Mesendoderm (in vitro differentiated cells): ENCODE measurements at regions not wholly inside any gene's neighbourhood (a gene's known extent, or its start where the extent isn't known, plus 50 kb on each side); places are given as distances from the start of the nearest gene placed in this dataset.

Experiments
- DNase-seq: peaks from one replicate; pipeline ENCODE4 v3.0.0; 2013
- H2AK5ac ChIP-seq: 2 replicates; pipeline ENCODE4 v1.6.1; 2013; ENCODE audit warnings: low read length, inconsistent platforms
- H2BK120ac ChIP-seq: 2 replicates; pipeline ENCODE4 v1.6.1; 2013; ENCODE audit warnings: low read depth, mild to moderate bottlenecking, low read length, moderate library complexity, mixed read lengths
- H2BK15ac ChIP-seq: replicated peaks from 2 replicates; pipeline ENCODE4 v1.6.1; 2013; ENCODE audit warnings: low read depth, mild to moderate bottlenecking, moderate library complexity
- H2BK5ac ChIP-seq: 2 replicates; pipeline ENCODE4 v1.6.1; 2013; ENCODE audit warnings: low read length, inconsistent platforms
- H3K18ac ChIP-seq: 2 replicates; pipeline ENCODE4 v1.6.1; 2013; ENCODE audit warnings: mild to moderate bottlenecking, low read length, mixed read lengths
- H3K23ac ChIP-seq: one replicate; pipeline ENCODE4 v1.6.1; 2013; ENCODE audit warnings: low read length
- H3K27ac ChIP-seq: 2 replicates; pipeline ENCODE4 v1.5.1; 2013; ENCODE audit warnings: low read depth, mild to moderate bottlenecking, inconsistent platforms, low read length, moderate library complexity
- H3K27me3 ChIP-seq: 2 replicates; pipeline ENCODE4 v1.6.1; 2013; ENCODE audit warnings: low read length, control low read depth, mild to moderate bottlenecking, inconsistent platforms; ENCODE audit not compliant: insufficient read depth, poor library complexity
- H3K36me3 ChIP-seq: 2 replicates; pipeline ENCODE4 v1.6.1; 2013; ENCODE audit warnings: low read length, inconsistent platforms; ENCODE audit not compliant: control insufficient read depth, insufficient read depth
- H3K4ac ChIP-seq: one replicate; pipeline ENCODE4 v1.6.1; 2013; ENCODE audit warnings: low read depth, mild to moderate bottlenecking, low read length, moderate library complexity
- H3K4me1 ChIP-seq: 2 replicates; pipeline ENCODE4 v1.6.1; 2013; ENCODE audit warnings: low read depth, low read length, inconsistent platforms; ENCODE audit not compliant: control insufficient read depth
- H3K4me2 ChIP-seq: 2 replicates; pipeline ENCODE4 v1.6.1; 2013; ENCODE audit warnings: low read length
- H3K4me3 ChIP-seq: 2 replicates; pipeline ENCODE4 v1.5.1; 2013; ENCODE audit warnings: mild to moderate bottlenecking, low read length
- H3K56ac ChIP-seq: one replicate; pipeline ENCODE4 v1.6.1; 2013; ENCODE audit warnings: low read length
- H3K79me1 ChIP-seq: 2 replicates; pipeline ENCODE4 v1.6.1; 2013; ENCODE audit warnings: low read length, inconsistent platforms
- H3K79me2 ChIP-seq: 2 replicates; pipeline ENCODE4 v1.6.1; 2013; ENCODE audit warnings: mild to moderate bottlenecking, low read length; ENCODE audit not compliant: control insufficient read depth, insufficient read depth
- H3K9ac ChIP-seq: 2 replicates; pipeline ENCODE4 v1.6.1; 2013; ENCODE audit warnings: low read length, inconsistent platforms
- H4K5ac ChIP-seq: one replicate; pipeline ENCODE4 v1.6.1; 2013; ENCODE audit warnings: low read length
- H4K8ac ChIP-seq: one replicate; pipeline ENCODE4 v1.6.1; 2013; ENCODE audit warnings: low read depth, mild to moderate bottlenecking, control low read depth, low read length, moderate library complexity
- WGBS: extraction: QIAGEN DNeasy Blood & Tissue Kit; methylation state at CpG from one replicate; pipeline ENCODE4 v1.1.7; 2013; ENCODE audit warnings: low lambda C conversion rate, missing lambda C conversion rate; ENCODE audit not compliant: insufficient coverage; ENCODE audit errors: extremely low coverage; 5-methylcytosine and 5-hydroxymethylcytosine counted together

DNA sequence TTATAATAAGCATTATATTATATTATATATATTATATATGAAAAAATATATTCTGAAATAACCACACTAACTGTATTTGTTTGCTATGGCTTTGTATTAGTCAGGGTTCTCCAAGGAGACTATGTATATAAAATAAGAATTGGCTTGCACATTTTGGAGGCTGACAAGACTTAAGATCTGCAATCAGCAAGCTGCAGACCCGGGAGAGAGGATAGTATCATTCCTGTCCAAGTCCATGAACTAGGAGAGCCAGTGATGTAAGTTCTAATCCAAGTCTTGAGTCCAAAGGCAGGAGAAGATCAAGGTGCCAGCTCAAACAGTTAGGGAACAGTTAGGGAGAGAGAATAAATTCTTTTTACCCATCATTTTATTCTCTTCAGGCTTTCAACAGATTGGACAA, 639.5 kb downstream of the PLPP3 start:
- no peak for DNase-seq
- Histone ChIP-seq H3K4me2 (no peak overlapping the region), H4K8ac (no peak overlapping the region), H3K27ac (no peak overlapping the region), H3K4me3 (no peak overlapping the region), H3K79me2 (no peaks in the 10 kb centered on the region), H3K36me3 (no peaks in the 10 kb centered on the region), H3K4ac (no peak overlapping the region), H4K5ac (no peak overlapping the region), H3K9ac (no peak overlapping the region), H3K23ac (no peak overlapping the region), H3K27me3 (no peaks in the 10 kb centered on the region), H3K18ac (no peak overlapping the region), H3K4me1 (no peaks in the 10 kb centered on the region), H2BK120ac (no peak overlapping the region), H3K56ac (no peak overlapping the region), H3K79me1 (no peaks in the 10 kb centered on the region), H2BK5ac (no peak overlapping the region), H2BK15ac (no peak overlapping the region), H2AK5ac (no peak overlapping the region)
- WGBS: no CpG with 5 or more reads among the region's 1 CpG

GRCh38 chr1:55938861-55939260, 640.5 kb downstream of the PLPP3 start:
- WGBS: no CpG with 5 or more reads among the region's 6 CpGs
- no peak overlapping the region for H3K4me2 ChIP-seq

DNA sequence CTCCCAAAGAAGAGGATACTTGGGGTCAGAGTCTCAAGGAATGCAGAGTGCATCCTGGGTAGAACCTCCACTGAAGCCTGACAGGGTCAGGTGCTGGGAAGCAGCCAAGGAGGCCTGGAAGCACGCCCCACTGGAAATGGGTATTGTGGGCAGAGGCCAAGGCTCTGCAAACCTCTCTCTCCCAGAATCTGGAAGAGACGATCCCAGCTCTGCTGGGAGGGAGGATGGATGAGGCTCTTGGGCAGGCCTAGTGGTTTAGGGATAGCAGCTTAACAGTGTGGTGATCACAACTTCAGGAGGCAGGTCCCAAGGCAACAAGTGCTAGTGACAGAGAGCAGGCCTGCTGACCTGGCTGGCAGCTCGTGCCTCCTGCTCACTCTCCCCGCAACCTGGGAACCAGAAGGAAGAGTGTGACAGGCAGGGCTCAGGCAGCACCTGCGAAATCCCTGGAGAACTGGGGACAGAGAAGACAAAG, 641.0 kb downstream of the PLPP3 start:
- Histone ChIP-seq H3K27me3 (no peaks in the 10 kb centered on the region), H3K79me1 (no peaks in the 10 kb centered on the region), H2BK120ac (no peak overlapping the region), H3K23ac (no peak overlapping the region), H4K8ac (no peak overlapping the region), H3K18ac (no peak overlapping the region), H3K4me1 (no peaks in the 10 kb centered on the region), H3K4ac (no peak overlapping the region), H3K79me2 (no peaks in the 10 kb centered on the region), H3K36me3 (no peaks in the 10 kb centered on the region), H3K56ac (no peak overlapping the region), H2BK15ac (no peak overlapping the region), H3K4me3 (no peak overlapping the region), H3K27ac (no peak overlapping the region), H2BK5ac (no peak overlapping the region), H3K4me2 (no peak overlapping the region), H3K9ac (no peak overlapping the region), H2AK5ac (no peak overlapping the region), H4K5ac (no peak overlapping the region)
- no peak for DNase-seq
- no CpG with 5 or more reads among the region's 5 CpGs for WGBS

More at GRCh38 chr1:55938861-55939260, 640.5 kb downstream of the PLPP3 start:
- Histone ChIP-seq H3K27me3 (no peaks in the 10 kb centered on the region), H3K4ac (no peak overlapping the region), H2BK15ac (no peak overlapping the region), H3K27ac (no peak overlapping the region), H2BK120ac (no peak overlapping the region), H3K36me3 (no peaks in the 10 kb centered on the region), H3K56ac (no peak overlapping the region), H2BK5ac (no peak overlapping the region), H3K4me1 (no peaks in the 10 kb centered on the region), H4K5ac (no peak overlapping the region), H3K9ac (no peak overlapping the region), H3K4me3 (no peak overlapping the region), H3K18ac (no peak overlapping the region), H3K23ac (no peak overlapping the region), H3K79me1 (no peaks in the 10 kb centered on the region), H2AK5ac (no peak overlapping the region), H3K79me2 (no peaks in the 10 kb centered on the region), H4K8ac (no peak overlapping the region)
- DNase-seq: no peak

- Histone ChIP-seq H3K4me3 (no peak overlapping the region), H3K56ac (no peak overlapping the region), H3K79me2 (no peaks in the 10 kb centered on the region), H2BK120ac (no peak overlapping the region), H3K9ac (no peak overlapping the region), H2BK5ac (no peak overlapping the region), H3K4ac (no peak overlapping the region), H3K79me1 (no peaks in the 10 kb centered on the region), H3K36me3 (no peaks in the 10 kb centered on the region), H3K23ac (no peak overlapping the region), H3K4me2 (no peak overlapping the region), H4K5ac (no peak overlapping the region), H2AK5ac (no peak overlapping the region), H3K18ac (no peak overlapping the region), H3K27me3 (no peaks in the 10 kb centered on the region), H4K8ac (no peak overlapping the region), H3K27ac (no peak overlapping the region), H3K4me1 (no peaks in the 10 kb centered on the region), H2BK15ac (no peak overlapping the region)
- WGBS: no CpG with 5 or more reads among the region's 3 CpGs
- DNase-seq: no peak
Observed at GRCh38 chr1:55937840-55938375, 641.5 kb downstream of the PLPP3 start.

- H3K9ac ChIP-seq: no peak overlapping the region
- H4K5ac ChIP-seq: no peak overlapping the region
- H3K36me3 ChIP-seq: no peaks in the 10 kb centered on the region
- no peak overlapping the region for H3K56ac ChIP-seq
- no peaks in the 10 kb centered on the region for H3K27me3 ChIP-seq
- H3K18ac ChIP-seq: no peak overlapping the region
- no peak overlapping the region for H3K4me2 ChIP-seq
- WGBS: no CpG with 5 or more reads among the region's 5 CpGs
- H3K23ac ChIP-seq: no peak overlapping the region
- no peak overlapping the region for H2AK5ac ChIP-seq
- no peak overlapping the region for H4K8ac ChIP-seq
- H2BK5ac ChIP-seq: no peak overlapping the region
- DNase-seq: no peak
- H3K27ac ChIP-seq: no peak overlapping the region
- no peaks in the 10 kb centered on the region for H3K79me2 ChIP-seq
- H3K4ac ChIP-seq: no peak overlapping the region
- no peaks in the 10 kb centered on the region for H3K4me1 ChIP-seq
- H3K79me1 ChIP-seq: no peaks in the 10 kb centered on the region
- H3K4me3 ChIP-seq: no peak overlapping the region
- no peak overlapping the region for H2BK120ac ChIP-seq
- H2BK15ac ChIP-seq: no peak overlapping the region
Observed at GRCh38 chr1:55935236-55935635, 644.1 kb downstream of the PLPP3 start.

- Histone ChIP-seq H3K18ac (no peak overlapping the region), H3K27ac (no peak overlapping the region), H3K4me2 (no peak overlapping the region), H3K9ac (no peak overlapping the region), H2AK5ac (no peak overlapping the region), H2BK15ac (no peak overlapping the region), H3K4me1 (no peaks in the 10 kb centered on the region), H3K79me1 (no peaks in the 10 kb centered on the region), H2BK5ac (no peak overlapping the region), H3K56ac (no peak overlapping the region), H3K4me3 (no peak overlapping the region), H3K79me2 (no peaks in the 10 kb centered on the region), H4K5ac (no peak overlapping the region), H4K8ac (no peak overlapping the region), H3K4ac (no peak overlapping the region), H3K36me3 (no peaks in the 10 kb centered on the region), H3K27me3 (no peaks in the 10 kb centered on the region), H3K23ac (no peak overlapping the region), H2BK120ac (no peak overlapping the region)
- DNase-seq: no peak
- WGBS: no CpG with 5 or more reads among the region's 1 CpG
Observed at GRCh38 chr1:55932402-55932801, 647.0 kb downstream of the PLPP3 start.
